ENCODE measurements at regions not wholly inside any gene's neighbourhood (a gene's known extent, or its start where the extent isn't known, plus 50 kb on each side); places are given as distances from the start of the nearest gene placed in this dataset.
"Not testable (repeated sequence)": the region's sequence is repeated elsewhere in the genome, so short reads cannot be mapped to it uniquely, and the experiment has no call there.

DNA sequence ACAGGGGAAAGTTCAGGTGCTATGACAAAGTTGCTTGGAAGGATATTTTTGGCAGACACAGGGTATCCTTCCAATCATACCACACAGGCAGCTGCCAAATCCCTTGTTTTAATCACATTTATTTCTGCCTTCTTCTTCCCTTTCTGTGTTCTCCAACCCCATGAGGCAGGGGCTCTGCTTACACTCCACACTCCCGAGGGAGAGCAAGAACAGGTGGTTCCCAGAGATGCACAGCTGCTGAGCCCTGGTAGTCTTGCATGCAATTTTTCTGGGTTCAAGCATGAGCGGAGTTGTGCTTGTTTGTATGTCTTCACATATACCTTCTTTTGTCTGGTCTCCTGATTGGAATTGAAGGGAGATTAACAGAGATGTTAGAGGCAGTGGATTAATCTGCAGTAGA, 251.7 kb upstream of the ST6GAL2 start:
- Histone ChIP-seq H3K36me3 (replicated peaks; ENCODE audit: insufficient read depth, low read depth) (no peaks in the 10 kb centered on the region), H3K9me2 (replicated peaks; ENCODE audit: insufficient read depth) (no peaks in the 10 kb centered on the region), H4K20me1 (ENCODE audit: insufficient read depth, poor library complexity, severe bottlenecking) (no peaks in the 10 kb centered on the region), H3K4me2 (no peak overlapping the region), H3K4me3 (no peak overlapping the region), H2AFZ (no peak overlapping the region), H3K27me3 (no peaks in the 10 kb centered on the region), H3K9me3 (ENCODE audit: low read depth) (no peaks in the 10 kb centered on the region), H3K27ac (no peak overlapping the region), H3K79me2 (no peaks in the 10 kb centered on the region), H3K4me1 (ENCODE audit: insufficient read depth) (no peaks in the 10 kb centered on the region)
- TF ChIP-seq EZH2phosphoT487 (IDR thresholded peaks at IDR 0.05; ENCODE audit: low read depth, severe bottlenecking, unreplicated experiment) (no peak), EZH2 (IDR thresholded peaks at IDR 0.05; ENCODE audit: borderline replicate concordance) (no peak)
- TF ChIP-seq, protein P1, sequence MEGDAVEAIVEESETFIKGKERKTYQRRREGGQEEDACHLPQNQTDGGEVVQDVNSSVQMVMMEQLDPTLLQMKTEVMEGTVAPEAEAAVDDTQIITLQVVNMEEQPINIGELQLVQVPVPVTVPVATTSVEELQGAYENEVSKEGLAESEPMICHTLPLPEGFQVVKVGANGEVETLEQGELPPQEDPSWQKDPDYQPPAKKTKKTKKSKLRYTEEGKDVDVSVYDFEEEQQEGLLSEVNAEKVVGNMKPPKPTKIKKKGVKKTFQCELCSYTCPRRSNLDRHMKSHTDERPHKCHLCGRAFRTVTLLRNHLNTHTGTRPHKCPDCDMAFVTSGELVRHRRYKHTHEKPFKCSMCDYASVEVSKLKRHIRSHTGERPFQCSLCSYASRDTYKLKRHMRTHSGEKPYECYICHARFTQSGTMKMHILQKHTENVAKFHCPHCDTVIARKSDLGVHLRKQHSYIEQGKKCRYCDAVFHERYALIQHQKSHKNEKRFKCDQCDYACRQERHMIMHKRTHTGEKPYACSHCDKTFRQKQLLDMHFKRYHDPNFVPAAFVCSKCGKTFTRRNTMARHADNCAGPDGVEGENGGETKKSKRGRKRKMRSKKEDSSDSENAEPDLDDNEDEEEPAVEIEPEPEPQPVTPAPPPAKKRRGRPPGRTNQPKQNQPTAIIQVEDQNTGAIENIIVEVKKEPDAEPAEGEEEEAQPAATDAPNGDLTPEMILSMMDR (IDR thresholded peaks at IDR 0.05; ENCODE audit: poor library complexity), result no peak
- DNase-seq (ENCODE audit: low spot score), result no peak
- whole genome bisulfite sequencing (ENCODE audit: low lambda C conversion rate, missing lambda C conversion rate), result 91% methylated on average over 2 of the region's 2 CpGs

- no peaks in the 10 kb centered on the region for H3K9me2 ChIP-seq (replicated peaks; ENCODE audit: insufficient read depth)
- no peaks in the 10 kb centered on the region for H3K79me2 ChIP-seq
- no peak for DNase-seq (ENCODE audit: low spot score)
- H3K4me1 ChIP-seq (ENCODE audit: insufficient read depth), result no peaks in the 10 kb centered on the region
- H3K4me3 ChIP-seq, result no peak overlapping the region
- TF ChIP-seq EZH2 (IDR thresholded peaks at IDR 0.05; ENCODE audit: borderline replicate concordance), result no peak
- no peak for TF ChIP-seq EZH2phosphoT487 (IDR thresholded peaks at IDR 0.05; ENCODE audit: low read depth, severe bottlenecking, unreplicated experiment)
- TF ChIP-seq, protein P1 (IDR thresholded peaks at IDR 0.05; ENCODE audit: poor library complexity), result no peak
- no peaks in the 10 kb centered on the region for H3K27me3 ChIP-seq
- no peak overlapping the region for H3K27ac ChIP-seq
- H3K36me3 ChIP-seq (replicated peaks; ENCODE audit: insufficient read depth, low read depth), result no peaks in the 10 kb centered on the region
- H4K20me1 ChIP-seq (ENCODE audit: insufficient read depth, poor library complexity, severe bottlenecking), result no peaks in the 10 kb centered on the region
- 89% methylated on average over 2 of the region's 2 CpGs for WGBS (ENCODE audit: low lambda C conversion rate, missing lambda C conversion rate)
- no peaks in the 10 kb centered on the region for H3K9me3 ChIP-seq (ENCODE audit: low read depth)
- no peak overlapping the region for H3K4me2 ChIP-seq
- H2AFZ ChIP-seq, result no peak overlapping the region
These were observed 260.2 kb upstream of the ST6GAL2 start for GRCh38 chr2:107146181-107146580.

DNA sequence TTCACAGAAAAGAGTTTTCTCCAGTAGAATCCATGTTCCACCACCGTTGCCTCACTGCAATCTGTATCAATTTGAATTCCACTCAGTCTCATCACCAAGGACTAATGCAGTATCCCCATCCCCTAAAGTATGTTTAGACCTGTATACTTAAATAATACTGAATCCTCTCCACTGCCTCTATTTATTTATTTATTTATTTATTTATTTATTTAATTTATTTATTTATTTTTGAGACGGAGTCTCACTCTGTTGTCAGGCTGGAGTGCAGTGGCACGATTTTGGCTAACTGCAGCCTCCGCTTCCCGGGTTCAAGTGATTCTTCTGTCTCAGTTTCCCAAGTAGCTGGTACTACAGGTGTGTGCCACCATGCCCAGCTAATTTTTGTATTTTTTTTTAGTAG, 260.7 kb upstream of the ST6GAL2 start:
- not testable (repeated sequence) for H3K4me3 ChIP-seq; H2AFZ ChIP-seq; H3K9me2 ChIP-seq (replicated peaks; ENCODE audit: insufficient read depth); H3K4me1 ChIP-seq (ENCODE audit: insufficient read depth); H3K4me2 ChIP-seq; H3K27ac ChIP-seq; H3K36me3 ChIP-seq (replicated peaks; ENCODE audit: insufficient read depth, low read depth); H3K27me3 ChIP-seq; H4K20me1 ChIP-seq (ENCODE audit: insufficient read depth, poor library complexity, severe bottlenecking); H3K9me3 ChIP-seq (ENCODE audit: low read depth); H3K79me2 ChIP-seq; DNase-seq (ENCODE audit: low spot score)
- WGBS (ENCODE audit: low lambda C conversion rate, missing lambda C conversion rate), result 86% methylated on average over 5 of the region's 5 CpGs

DNA sequence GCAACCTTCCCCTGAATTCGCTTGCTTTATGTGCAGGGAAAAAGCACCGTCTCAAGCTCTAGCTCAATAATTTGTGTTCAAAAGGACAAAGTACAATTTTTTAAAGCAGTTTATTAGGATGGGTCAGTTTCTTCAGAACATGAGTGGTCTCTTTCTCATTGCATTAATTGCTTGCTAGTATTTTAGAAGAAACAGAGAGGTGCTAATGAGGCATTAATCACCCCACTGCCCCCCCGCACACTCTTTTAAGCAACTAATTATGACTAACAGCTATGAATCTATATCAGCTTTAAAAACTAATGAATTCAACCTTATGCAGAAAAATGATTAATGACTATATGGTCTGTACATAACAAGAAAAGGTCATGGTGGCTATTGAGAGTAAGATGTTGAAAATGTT, 262.1 kb upstream of the ST6GAL2 start:
- Histone ChIP-seq H4K20me1 (ENCODE audit: insufficient read depth, poor library complexity, severe bottlenecking) (no peaks in the 10 kb centered on the region), H3K9me3 (ENCODE audit: low read depth) (no peaks in the 10 kb centered on the region), H3K4me3 (no peak overlapping the region), H3K9me2 (replicated peaks; ENCODE audit: insufficient read depth) (no peaks in the 10 kb centered on the region), H3K4me1 (ENCODE audit: insufficient read depth) (no peaks in the 10 kb centered on the region), H3K79me2 (no peaks in the 10 kb centered on the region), H3K27me3 (no peaks in the 10 kb centered on the region), H3K4me2 (no peak overlapping the region), H2AFZ (no peak overlapping the region), H3K36me3 (replicated peaks; ENCODE audit: insufficient read depth, low read depth) (no peaks in the 10 kb centered on the region), H3K27ac (no peak overlapping the region)
- WGBS (ENCODE audit: low lambda C conversion rate, missing lambda C conversion rate), result 83% methylated on average over 3 of the region's 3 CpGs
- DNase-seq (ENCODE audit: low spot score), result no peak
- TF ChIP-seq EZH2 (IDR thresholded peaks at IDR 0.05; ENCODE audit: borderline replicate concordance), result no peak
- TF ChIP-seq, protein P1 (IDR thresholded peaks at IDR 0.05; ENCODE audit: poor library complexity), result no peak
- TF ChIP-seq EZH2phosphoT487 (IDR thresholded peaks at IDR 0.05; ENCODE audit: low read depth, severe bottlenecking, unreplicated experiment), result no peak

Data from hepatocyte (in vitro differentiated cells).